ENCODE measurements at regions not wholly inside any gene's neighbourhood (a gene's known extent, or its start where the extent isn't known, plus 50 kb on each side); places are given as distances from the start of the nearest gene placed in this dataset.

GRCh38 chr6:74745670-74746069 is 460.2 kb downstream of the COL12A1 start:
- no peaks in the 10 kb centered on the region for H3K27me3 ChIP-seq (ENCODE audit: insufficient read depth, low read length)
- H3K4me3 ChIP-seq (ENCODE audit: low read length) = no peak overlapping the region
- no peaks in the 10 kb centered on the region for H3K4me1 ChIP-seq (ENCODE audit: insufficient read depth, low read length)
- H3K9me3 ChIP-seq (ENCODE audit: low read length) = no peaks in the 10 kb centered on the region
- H3K36me3 ChIP-seq (ENCODE audit: insufficient read depth, low read length) = no peaks in the 10 kb centered on the region
- H2AFZ ChIP-seq (ENCODE audit: low read depth, low read length) = no peak overlapping the region

GRCh38 chr6:74742793-74743508 is 462.9 kb downstream of the COL12A1 start:
- H3K9me3 ChIP-seq (ENCODE audit: low read length) = no peaks in the 10 kb centered on the region
- no peaks in the 10 kb centered on the region for H3K36me3 ChIP-seq (ENCODE audit: insufficient read depth, low read length)
- H2AFZ ChIP-seq (ENCODE audit: low read depth, low read length) = no peak overlapping the region
- H3K4me3 ChIP-seq (ENCODE audit: low read length) = no peak overlapping the region
- no peaks in the 10 kb centered on the region for H3K4me1 ChIP-seq (ENCODE audit: insufficient read depth, low read length)
- H3K27me3 ChIP-seq (ENCODE audit: insufficient read depth, low read length) = no peaks in the 10 kb centered on the region

- no peaks in the 10 kb centered on the region for H3K27me3 ChIP-seq (ENCODE audit: insufficient read depth, low read length)
- no peaks in the 10 kb centered on the region for H3K9me3 ChIP-seq (ENCODE audit: low read length)
- no peaks in the 10 kb centered on the region for H3K36me3 ChIP-seq (ENCODE audit: insufficient read depth, low read length)
- H2AFZ ChIP-seq (ENCODE audit: low read depth, low read length) = no peak overlapping the region
- no peaks in the 10 kb centered on the region for H3K4me1 ChIP-seq (ENCODE audit: insufficient read depth, low read length)
- H3K4me3 ChIP-seq (ENCODE audit: low read length) = no peak overlapping the region
These were observed 464.2 kb downstream of the COL12A1 start for GRCh38 chr6:74741646-74742045.

GRCh38 chr6:74735304-74735703 is 470.5 kb downstream of the COL12A1 start:
- no peak overlapping the region for H3K4me3 ChIP-seq (ENCODE audit: low read length)
- no peak overlapping the region for H2AFZ ChIP-seq (ENCODE audit: low read depth, low read length)
- H3K4me1 ChIP-seq (ENCODE audit: insufficient read depth, low read length) = no peaks in the 10 kb centered on the region
- no peaks in the 10 kb centered on the region for H3K36me3 ChIP-seq (ENCODE audit: insufficient read depth, low read length)
- no peaks in the 10 kb centered on the region for H3K9me3 ChIP-seq (ENCODE audit: low read length)
- no peaks in the 10 kb centered on the region for H3K27me3 ChIP-seq (ENCODE audit: insufficient read depth, low read length)

GRCh38 chr6:74734901-74735300 is 471.0 kb downstream of the COL12A1 start:
- H3K36me3 ChIP-seq (ENCODE audit: insufficient read depth, low read length) = no peaks in the 10 kb centered on the region
- H3K4me1 ChIP-seq (ENCODE audit: insufficient read depth, low read length) = no peaks in the 10 kb centered on the region
- no peaks in the 10 kb centered on the region for H3K9me3 ChIP-seq (ENCODE audit: low read length)
- no peaks in the 10 kb centered on the region for H3K27me3 ChIP-seq (ENCODE audit: insufficient read depth, low read length)
- H2AFZ ChIP-seq (ENCODE audit: low read depth, low read length) = no peak overlapping the region
- H3K4me3 ChIP-seq (ENCODE audit: low read length) = no peak overlapping the region

GRCh38 chr6:74733830-74734620 is 471.8 kb downstream of the COL12A1 start:
- Histone ChIP-seq H3K4me1 (ENCODE audit: insufficient read depth, low read length) (no peaks in the 10 kb centered on the region), H2AFZ (ENCODE audit: low read depth, low read length) (no peak overlapping the region), H3K36me3 (ENCODE audit: insufficient read depth, low read length) (no peaks in the 10 kb centered on the region), H3K9me3 (ENCODE audit: low read length) (no peaks in the 10 kb centered on the region), H3K4me3 (ENCODE audit: low read length) (no peak overlapping the region), H3K27me3 (ENCODE audit: insufficient read depth, low read length) (no peaks in the 10 kb centered on the region)

- Histone ChIP-seq H3K36me3 (ENCODE audit: insufficient read depth, low read length) (no peaks in the 10 kb centered on the region), H3K4me3 (ENCODE audit: low read length) (no peak overlapping the region), H3K4me1 (ENCODE audit: insufficient read depth, low read length) (no peaks in the 10 kb centered on the region), H2AFZ (ENCODE audit: low read depth, low read length) (no peak overlapping the region), H3K9me3 (ENCODE audit: low read length) (no peaks in the 10 kb centered on the region), H3K27me3 (ENCODE audit: insufficient read depth, low read length) (no peaks in the 10 kb centered on the region)
These were observed 473.9 kb downstream of the COL12A1 start for GRCh38 chr6:74731931-74732330.

GRCh38 chr6:74731204-74731603 is 474.6 kb downstream of the COL12A1 start:
- no peaks in the 10 kb centered on the region for H3K36me3 ChIP-seq (ENCODE audit: insufficient read depth, low read length)
- H3K4me3 ChIP-seq (ENCODE audit: low read length) = no peak overlapping the region
- no peaks in the 10 kb centered on the region for H3K4me1 ChIP-seq (ENCODE audit: insufficient read depth, low read length)
- no peak overlapping the region for H2AFZ ChIP-seq (ENCODE audit: low read depth, low read length)
- no peaks in the 10 kb centered on the region for H3K9me3 ChIP-seq (ENCODE audit: low read length)
- H3K27me3 ChIP-seq (ENCODE audit: insufficient read depth, low read length) = no peaks in the 10 kb centered on the region

- Histone ChIP-seq H3K27me3 (ENCODE audit: insufficient read depth, low read length) (no peaks in the 10 kb centered on the region), H3K4me1 (ENCODE audit: insufficient read depth, low read length) (no peaks in the 10 kb centered on the region), H3K4me3 (ENCODE audit: low read length) (no peak overlapping the region), H2AFZ (ENCODE audit: low read depth, low read length) (no peak overlapping the region), H3K36me3 (ENCODE audit: insufficient read depth, low read length) (no peaks in the 10 kb centered on the region), H3K9me3 (ENCODE audit: low read length) (no peaks in the 10 kb centered on the region)
These were observed 484.9 kb downstream of the COL12A1 start for GRCh38 chr6:74720923-74721322.

GRCh38 chr6:74717591-74717990 is 488.3 kb downstream of the COL12A1 start:
- H3K36me3 ChIP-seq (ENCODE audit: insufficient read depth, low read length) = no peaks in the 10 kb centered on the region
- H3K27me3 ChIP-seq (ENCODE audit: insufficient read depth, low read length) = no peaks in the 10 kb centered on the region
- no peaks in the 10 kb centered on the region for H3K9me3 ChIP-seq (ENCODE audit: low read length)
- H2AFZ ChIP-seq (ENCODE audit: low read depth, low read length) = no peak overlapping the region
- H3K4me3 ChIP-seq (ENCODE audit: low read length) = no peak overlapping the region
- H3K4me1 ChIP-seq (ENCODE audit: insufficient read depth, low read length) = no peaks in the 10 kb centered on the region

- Histone ChIP-seq H3K36me3 (ENCODE audit: insufficient read depth, low read length) (no peaks in the 10 kb centered on the region), H2AFZ (ENCODE audit: low read depth, low read length) (no peak overlapping the region), H3K9me3 (ENCODE audit: low read length) (no peaks in the 10 kb centered on the region), H3K4me3 (ENCODE audit: low read length) (no peak overlapping the region), H3K4me1 (ENCODE audit: insufficient read depth, low read length) (no peaks in the 10 kb centered on the region), H3K27me3 (ENCODE audit: insufficient read depth, low read length) (no peaks in the 10 kb centered on the region)
These were observed 490.3 kb downstream of the COL12A1 start for GRCh38 chr6:74715355-74716085.

- Histone ChIP-seq H3K27me3 (ENCODE audit: insufficient read depth, low read length) (no peaks in the 10 kb centered on the region), H2AFZ (ENCODE audit: low read depth, low read length) (no peak overlapping the region), H3K4me1 (ENCODE audit: insufficient read depth, low read length) (no peaks in the 10 kb centered on the region), H3K36me3 (ENCODE audit: insufficient read depth, low read length) (no peaks in the 10 kb centered on the region), H3K4me3 (ENCODE audit: low read length) (no peak overlapping the region), H3K9me3 (ENCODE audit: low read length) (no peaks in the 10 kb centered on the region)
These were observed 491.9 kb downstream of the COL12A1 start for GRCh38 chr6:74713941-74714340.

GRCh38 chr6:74705451-74705850 is 500.4 kb downstream of the COL12A1 start:
- Histone ChIP-seq H3K36me3 (ENCODE audit: insufficient read depth, low read length) (no peaks in the 10 kb centered on the region), H3K4me3 (ENCODE audit: low read length) (no peak overlapping the region), H3K4me1 (ENCODE audit: insufficient read depth, low read length) (no peaks in the 10 kb centered on the region), H3K9me3 (ENCODE audit: low read length) (no peaks in the 10 kb centered on the region), H2AFZ (ENCODE audit: low read depth, low read length) (no peak overlapping the region), H3K27me3 (ENCODE audit: insufficient read depth, low read length) (no peaks in the 10 kb centered on the region)

Data from neuron (in vitro differentiated cells).